ENCODE measurements at regions not wholly inside any gene's neighbourhood (a gene's known extent, or its start where the extent isn't known, plus 50 kb on each side); places are given as distances from the start of the nearest gene placed in this dataset.

DNA sequence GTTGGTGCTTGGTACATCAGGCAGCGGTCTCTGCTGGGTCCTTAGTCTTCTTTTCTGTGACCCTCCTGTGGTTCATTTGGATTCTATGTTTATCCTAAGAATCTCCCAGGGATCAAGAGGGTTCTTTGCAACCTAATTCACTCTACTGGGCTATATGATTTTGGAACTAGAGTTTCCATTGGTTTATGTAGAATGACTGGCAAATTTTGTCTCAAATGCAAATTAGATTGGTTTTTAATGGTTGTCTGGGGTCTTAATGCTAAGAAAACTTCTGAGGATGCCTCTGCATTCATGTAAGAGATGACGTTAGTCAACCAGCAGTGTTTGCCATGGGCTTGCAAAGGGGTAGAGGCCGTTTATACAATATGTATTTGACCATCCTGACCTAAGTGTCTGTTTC lies 129.8 kb upstream of the ZFP64 start:
- peaks cover 0 to 6% (median 0%) of the 10 kb centered on the region in 3 donors for H3K9me3 ChIP-seq
- TF ChIP-seq, protein P1, sequence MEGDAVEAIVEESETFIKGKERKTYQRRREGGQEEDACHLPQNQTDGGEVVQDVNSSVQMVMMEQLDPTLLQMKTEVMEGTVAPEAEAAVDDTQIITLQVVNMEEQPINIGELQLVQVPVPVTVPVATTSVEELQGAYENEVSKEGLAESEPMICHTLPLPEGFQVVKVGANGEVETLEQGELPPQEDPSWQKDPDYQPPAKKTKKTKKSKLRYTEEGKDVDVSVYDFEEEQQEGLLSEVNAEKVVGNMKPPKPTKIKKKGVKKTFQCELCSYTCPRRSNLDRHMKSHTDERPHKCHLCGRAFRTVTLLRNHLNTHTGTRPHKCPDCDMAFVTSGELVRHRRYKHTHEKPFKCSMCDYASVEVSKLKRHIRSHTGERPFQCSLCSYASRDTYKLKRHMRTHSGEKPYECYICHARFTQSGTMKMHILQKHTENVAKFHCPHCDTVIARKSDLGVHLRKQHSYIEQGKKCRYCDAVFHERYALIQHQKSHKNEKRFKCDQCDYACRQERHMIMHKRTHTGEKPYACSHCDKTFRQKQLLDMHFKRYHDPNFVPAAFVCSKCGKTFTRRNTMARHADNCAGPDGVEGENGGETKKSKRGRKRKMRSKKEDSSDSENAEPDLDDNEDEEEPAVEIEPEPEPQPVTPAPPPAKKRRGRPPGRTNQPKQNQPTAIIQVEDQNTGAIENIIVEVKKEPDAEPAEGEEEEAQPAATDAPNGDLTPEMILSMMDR (IDR thresholded peaks at IDR 0.05): no peak
- TF ChIP-seq EP300 (IDR thresholded peaks at IDR 0.05) (no peak), POLR2A (IDR thresholded peaks at IDR 0.05) (no peak), POLR2AphosphoS5 (IDR thresholded peaks at IDR 0.05) (no peak)
- H3K27ac ChIP-seq: no peak overlapping the region
- no peaks in the 10 kb centered on the region for H3K36me3 ChIP-seq
- 83 to 86% methylated on average over 1 to 3 of the region's 3 CpGs for WGBS, 2 donors (ENCODE audit: low coverage in 1 of 2)
- ATAC-seq: no peak
- H3K4me3 ChIP-seq: no peak overlapping the region
- no peaks in the 10 kb centered on the region for H3K4me1 ChIP-seq
- peaks cover 3% of the 10 kb centered on the region for H3K27me3 ChIP-seq

DNA sequence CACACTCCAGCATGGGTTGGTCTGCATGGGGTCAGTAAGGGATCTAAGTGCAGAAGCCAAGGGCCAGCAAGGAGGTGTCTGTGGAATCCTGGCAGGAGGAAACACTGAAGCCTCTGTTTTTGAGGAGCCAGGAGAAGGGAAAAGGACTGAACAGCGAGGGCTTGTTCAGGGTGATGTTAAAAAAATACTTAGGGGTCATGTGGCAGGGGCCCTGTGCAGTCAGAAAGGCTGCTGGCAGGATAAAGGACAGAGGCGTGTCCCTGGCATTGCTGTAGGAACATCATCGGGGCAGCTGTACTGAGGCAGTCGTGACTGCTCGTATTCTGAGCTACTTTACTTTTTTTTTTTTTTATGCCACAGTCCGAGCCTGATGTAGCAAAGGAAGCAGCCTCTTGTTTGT lies 127.1 kb upstream of the ZFP64 start:
- no peak for ATAC-seq
- Histone ChIP-seq H3K9me3 (peaks cover 0 to 6% (median 0%) of the 10 kb centered on the region in 3 donors), H3K27ac (no peak overlapping the region), H3K4me3 (no peak overlapping the region), H3K36me3 (no peaks in the 10 kb centered on the region), H3K27me3 (peaks cover 3% of the 10 kb centered on the region), H3K4me1 (no peaks in the 10 kb centered on the region)
- 43 to 65% methylated on average over 4 to 6 of the region's 6 CpGs for WGBS, 2 donors (ENCODE audit: low coverage in 1 of 2)
- TF ChIP-seq, protein P1 (IDR thresholded peaks at IDR 0.05): no peak
- TF ChIP-seq EP300 (IDR thresholded peaks at IDR 0.05): no peak
- TF ChIP-seq POLR2A (IDR thresholded peaks at IDR 0.05): no peak
- TF ChIP-seq POLR2AphosphoS5 (IDR thresholded peaks at IDR 0.05): no peak

DNA sequence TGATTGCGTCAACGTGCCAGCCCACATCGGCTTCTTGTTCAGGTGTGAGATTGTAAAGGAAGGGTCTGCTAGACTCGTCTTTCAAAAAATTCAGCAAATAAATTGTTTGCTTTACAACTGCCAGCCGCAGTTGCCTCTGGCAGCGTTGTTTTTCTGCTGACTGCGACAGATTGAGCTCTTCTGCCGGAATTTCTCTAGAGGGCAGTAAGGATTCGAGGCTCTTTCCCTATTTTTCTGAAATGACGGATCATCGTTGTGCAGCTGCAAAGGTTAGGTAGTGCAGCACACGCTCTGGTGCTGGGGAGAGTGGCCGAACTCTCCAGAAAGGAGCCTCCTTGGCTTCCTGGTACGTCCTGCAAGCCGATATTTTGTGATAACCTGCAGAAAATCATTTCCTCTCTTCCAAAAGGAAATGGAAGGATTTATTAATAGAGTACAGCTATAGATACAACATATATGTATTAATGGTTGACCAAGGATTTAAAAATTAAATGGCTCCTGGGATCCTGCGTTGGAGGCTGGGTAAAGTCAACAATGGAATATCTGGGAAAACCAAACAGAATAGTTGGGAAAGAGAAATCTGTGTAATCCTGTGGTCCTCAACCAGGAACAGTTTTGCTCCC lies 121.9 kb upstream of the ZFP64 start:
- Histone ChIP-seq H3K9me3 (peaks cover 0 to 6% (median 0%) of the 10 kb centered on the region in 3 donors), H3K27me3 (no peaks in the 10 kb centered on the region), H3K4me3 (no peak overlapping the region), H3K27ac (no peak overlapping the region), H3K4me1 (peaks cover 0 to 6% (median 0%) of the 10 kb centered on the region in 3 donors), H3K36me3 (no peaks in the 10 kb centered on the region)
- TF ChIP-seq, protein P1 (IDR thresholded peaks at IDR 0.05): peak in 2 of 4 experiments; percentile 9 to 43
- TF ChIP-seq POLR2AphosphoS5 (IDR thresholded peaks at IDR 0.05) (no peak), EP300 (IDR thresholded peaks at IDR 0.05) (no peak), POLR2A (IDR thresholded peaks at IDR 0.05) (no peak)
- no peak for ATAC-seq
- WGBS, 2 donors (ENCODE audit: low coverage in 1 of 2): 23 to 38% methylated on average over 10 to 16 of the region's 16 CpGs

DNA sequence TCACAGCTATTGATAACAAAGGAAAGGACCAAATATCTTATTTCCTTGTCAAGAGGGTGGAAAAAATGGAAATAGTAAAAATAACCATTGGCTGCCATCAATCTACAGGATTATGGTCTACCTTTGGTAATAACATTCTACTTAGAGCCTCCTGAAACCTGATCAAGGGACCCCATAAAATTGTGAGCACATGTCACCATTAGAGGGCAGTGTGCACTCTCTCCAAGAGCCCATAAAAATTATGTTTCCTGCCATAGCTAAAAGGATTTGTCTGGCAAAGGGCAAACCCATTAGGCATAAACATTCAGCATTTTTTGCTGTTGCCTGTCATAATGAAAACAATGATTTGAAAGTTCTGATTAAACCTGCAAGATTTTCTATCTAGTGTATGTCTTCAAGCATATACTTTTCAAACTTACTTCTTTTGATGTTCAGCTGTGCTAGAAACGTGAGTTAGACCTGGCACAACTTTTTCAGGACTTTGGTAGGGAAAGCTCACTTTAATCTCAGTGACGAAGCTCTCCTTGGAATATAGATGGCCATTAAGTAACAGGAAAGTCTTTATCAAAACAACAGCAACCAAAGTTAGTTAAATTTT lies 120.7 kb upstream of the ZFP64 start:
- whole genome bisulfite sequencing, 2 donors (ENCODE audit: low coverage in 1 of 2): 21 to 48% methylated on average over 2 of the region's 2 CpGs
- Histone ChIP-seq H3K4me1 (peaks cover 0 to 6% (median 0%) of the 10 kb centered on the region in 3 donors), H3K4me3 (no peak overlapping the region), H3K36me3 (no peaks in the 10 kb centered on the region), H3K27ac (no peak overlapping the region), H3K9me3 (peaks cover 0 to 6% (median 0%) of the 10 kb centered on the region in 3 donors), H3K27me3 (no peaks in the 10 kb centered on the region)
- no peak for ATAC-seq
- TF ChIP-seq, protein P1 (IDR thresholded peaks at IDR 0.05): peak; percentile 29 to 66 (median 52)
- no peak for TF ChIP-seq EP300 (IDR thresholded peaks at IDR 0.05)
- no peak for TF ChIP-seq POLR2AphosphoS5 (IDR thresholded peaks at IDR 0.05)
- TF ChIP-seq POLR2A (IDR thresholded peaks at IDR 0.05): no peak

All from gastroesophageal sphincter (tissue), 4 donors.